Esophagus muscularis mucosa (tissue), 4 donors: ENCODE measurements at regions not wholly inside any gene's neighbourhood (a gene's known extent, or its start where the extent isn't known, plus 50 kb on each side); places are given as distances from the start of the nearest gene placed in this dataset.

ENCODE experiments used
- DNase-seq: peaks from one replicate; pipeline ENCODE4 v3.0.0-alpha.2; 2017; ENCODE audit errors: extremely low spot score
- H3K27ac ChIP-seq, 4 donors: fragments of 200-600 bp; sonication (generic); replicated peaks in 1 of 4; 1 replicate in 3 of 4; 2 replicates in 1 of 4; pipeline ENCODE4 v1.5.1; 2016 to 2019; ENCODE audit warnings: mild to moderate bottlenecking in 1 of 4
- H3K27me3 ChIP-seq, 4 donors: fragments of 200-600 bp; sonication (generic); one replicate each; pipeline versions ENCODE4 v1.5.1 to v1.6.0; 2016 to 2019
- H3K36me3 ChIP-seq, 4 donors: fragments of 200-600 bp; sonication (generic); one replicate each; pipeline ENCODE4 v1.5.1; 2016 to 2019
- H3K4me1 ChIP-seq, 4 donors: fragments of 200-600 bp; sonication (generic); one replicate each; pipeline ENCODE4 v1.5.1; 2016 to 2019
- H3K4me3 ChIP-seq, 4 donors: fragments of 200-600 bp; sonication (generic); 1 replicate in 2 of 4; 2 replicates in 2 of 4; pipeline ENCODE4 v1.5.1; 2016 to 2019; ENCODE audit warnings: mild to moderate bottlenecking in 4 of 4, moderate library complexity in 1 of 4
- H3K9me3 ChIP-seq, 4 donors: fragments of 200-600 bp; sonication (generic); 1 replicate in 3 of 4; 2 replicates in 1 of 4; pipeline ENCODE4 v1.5.1; 2016 to 2019
- CTCF ChIP-seq, 3 experiments: fragments of 200-600 bp in 2 of 3; fragments of 450-650 bp in 1 of 3; sonication (generic) in 2 of 3; IDR thresholded peaks; one replicate each; pipeline ENCODE4 v1.5.1; 2017 to 2019; ENCODE audit warnings: antibody characterized with exemption in 3 of 3, mild to moderate bottlenecking in 2 of 3, moderate library complexity in 1 of 3
- EP300 ChIP-seq: sonication (generic); formaldehyde crosslinking; IDR thresholded peaks from one replicate; pipeline ENCODE4 v1.6.1; 2017; ENCODE audit warnings: antibody characterized with exemption
- POLR2A ChIP-seq: fragments of 450-650 bp; IDR thresholded peaks from one replicate; pipeline ENCODE4 v1.6.1; 2017; ENCODE audit warnings: antibody characterized with exemption, moderate library complexity, mild to moderate bottlenecking, low read depth
- POLR2AphosphoS5 ChIP-seq, 2 donors: sonication (generic); formaldehyde crosslinking; IDR thresholded peaks; one replicate each; pipeline ENCODE4 v1.6.1; 2017; ENCODE audit warnings: antibody characterized with exemption in 2 of 2
- WGBS: methylation state at CpG from one replicate; pipeline ENCODE4 v1.1.5; 2018; 5-methylcytosine and 5-hydroxymethylcytosine counted together
- intact Hi-C: fragments of 100-400 bp; cut with DNase I; formaldehyde crosslinking; loops from one replicate; pipeline ENCODE4 v1.15.1; 2023

GRCh38 chr6:15966000-15966520, 162.8 kb upstream of the MYLIP start:
- Histone ChIP-seq H3K36me3 (no peaks in the 10 kb centered on the region), H3K27me3 (no peaks in the 10 kb centered on the region)
- DNase-seq = no peak

GRCh38 chr6:15962449-15962764, 166.5 kb upstream of the MYLIP start:
- H3K4me3 ChIP-seq = no peak overlapping the region
- TF ChIP-seq POLR2AphosphoS5 (IDR thresholded peaks at IDR 0.05) = no peak
- peaks cover 0 to under 1% (median 0%) of the 10 kb centered on the region in 4 donors for H3K27me3 ChIP-seq
- H3K36me3 ChIP-seq = no peaks in the 10 kb centered on the region
- no peaks in the 10 kb centered on the region for H3K9me3 ChIP-seq
- H3K27ac ChIP-seq = no peak overlapping the region
- no peaks in the 10 kb centered on the region for H3K4me1 ChIP-seq
- 63% methylated on average over 2 of the region's 2 CpGs for WGBS
- no peak for DNase-seq
- intact Hi-C loops = no loop called here

More at GRCh38 chr6:15966000-15966520, 162.8 kb upstream of the MYLIP start:
- H3K9me3 ChIP-seq = no peaks in the 10 kb centered on the region
- H3K27ac ChIP-seq = no peak overlapping the region
- no peaks in the 10 kb centered on the region for H3K4me1 ChIP-seq
- TF ChIP-seq POLR2A = no peak
- no peak for TF ChIP-seq EP300
- no peak for TF ChIP-seq POLR2AphosphoS5 (IDR thresholded peaks at IDR 0.05)
- no peak for TF ChIP-seq CTCF (IDR thresholded peaks at IDR 0.05)
- H3K4me3 ChIP-seq = no peak overlapping the region
- intact Hi-C loops = no loop called here
- 69% methylated on average over 5 of the region's 5 CpGs for WGBS

GRCh38 chr6:15961635-15962448, 167.0 kb upstream of the MYLIP start:
- Histone ChIP-seq H3K27ac (no peak overlapping the region), H3K4me3 (no peak overlapping the region), H3K9me3 (no peaks in the 10 kb centered on the region), H3K27me3 (peaks cover 0 to 6% (median 0%) of the 10 kb centered on the region in 4 donors), H3K36me3 (no peaks in the 10 kb centered on the region), H3K4me1 (no peaks in the 10 kb centered on the region)
- TF ChIP-seq CTCF (IDR thresholded peaks at IDR 0.05) = no peak
- no peak for TF ChIP-seq POLR2AphosphoS5 (IDR thresholded peaks at IDR 0.05)
- intact Hi-C loops = no loop called here
- DNase-seq = no peak
- 95% methylated on average over 3 of the region's 3 CpGs for WGBS

GRCh38 chr6:15960740-15961634, 167.9 kb upstream of the MYLIP start:
- H3K27me3 ChIP-seq = peaks cover 0 to 13% (median 0%) of the 10 kb centered on the region in 4 donors
- no peak overlapping the region for H3K4me3 ChIP-seq
- 72% methylated on average over 7 of the region's 7 CpGs for WGBS
- intact Hi-C loops = no loop called here
- H3K4me1 ChIP-seq = no peaks in the 10 kb centered on the region
- H3K36me3 ChIP-seq = no peaks in the 10 kb centered on the region
- no peak for DNase-seq
- no peak overlapping the region for H3K27ac ChIP-seq
- no peaks in the 10 kb centered on the region for H3K9me3 ChIP-seq
- no peak for TF ChIP-seq CTCF (IDR thresholded peaks at IDR 0.05)
- no peak for TF ChIP-seq EP300
- no peak for TF ChIP-seq POLR2A
- no peak for TF ChIP-seq POLR2AphosphoS5 (IDR thresholded peaks at IDR 0.05)

GRCh38 chr6:15957655-15958169, 171.2 kb upstream of the MYLIP start:
- Histone ChIP-seq H3K27me3 (peaks cover 0 to 13% (median 0%) of the 10 kb centered on the region in 4 donors), H3K36me3 (no peaks in the 10 kb centered on the region), H3K4me3 (no peak overlapping the region), H3K9me3 (no peaks in the 10 kb centered on the region), H3K27ac (no peak overlapping the region), H3K4me1 (peaks cover 0 to 14% (median 3%) of the 10 kb centered on the region in 4 donors)
- intact Hi-C loops = no loop called here
- no peak for DNase-seq
- TF ChIP-seq CTCF (IDR thresholded peaks at IDR 0.05) (no peak), POLR2A (no peak), EP300 (no peak)
- WGBS = 84% methylated on average over 2 of the region's 2 CpGs
